ENCODE measurements at regions not wholly inside any gene's neighbourhood (a gene's known extent, or its start where the extent isn't known, plus 50 kb on each side); places are given as distances from the start of the nearest gene placed in this dataset.

- Histone ChIP-seq H3K4me3 (no peak overlapping the region), H3K4me1 (replicated peaks) (no peaks in the 10 kb centered on the region), H3K27ac (no peak overlapping the region), H3K36me3 (no peaks in the 10 kb centered on the region), H3K9me3 (replicated peaks) (no peaks in the 10 kb centered on the region), H3K27me3 (replicated peaks) (no peaks in the 10 kb centered on the region)
- no peak for DNase-seq (ENCODE audit: low read depth in 1 of 2, low spot score in 2 of 2)
Observed at GRCh38 chr7:88661921-88662320, 97.6 kb upstream of the ZNF804B start.

GRCh38 chr7:88647825-88648224, 111.7 kb upstream of the ZNF804B start:
- Histone ChIP-seq H3K4me1 (replicated peaks) (no peaks in the 10 kb centered on the region), H3K4me3 (no peak overlapping the region), H3K27me3 (replicated peaks) (no peaks in the 10 kb centered on the region), H3K27ac (no peak overlapping the region), H3K36me3 (no peaks in the 10 kb centered on the region), H3K9me3 (replicated peaks) (no peaks in the 10 kb centered on the region)
- DNase-seq (ENCODE audit: low read depth in 1 of 2, low spot score in 2 of 2), result no peak

GRCh38 chr7:88638583-88638982, 120.9 kb upstream of the ZNF804B start:
- H3K27me3 ChIP-seq (replicated peaks), result no peaks in the 10 kb centered on the region
- no peak overlapping the region for H3K4me3 ChIP-seq
- no peak for DNase-seq (ENCODE audit: low read depth in 1 of 2, low spot score in 2 of 2)
- no peak overlapping the region for H3K27ac ChIP-seq
- no peaks in the 10 kb centered on the region for H3K4me1 ChIP-seq (replicated peaks)
- no peaks in the 10 kb centered on the region for H3K9me3 ChIP-seq (replicated peaks)
- no peaks in the 10 kb centered on the region for H3K36me3 ChIP-seq

GRCh38 chr7:88637795-88638194, 121.7 kb upstream of the ZNF804B start:
- Histone ChIP-seq H3K9me3 (replicated peaks) (no peaks in the 10 kb centered on the region), H3K27ac (no peak overlapping the region), H3K4me1 (replicated peaks) (no peaks in the 10 kb centered on the region), H3K27me3 (replicated peaks) (no peaks in the 10 kb centered on the region), H3K36me3 (no peaks in the 10 kb centered on the region), H3K4me3 (no peak overlapping the region)
- no peak for DNase-seq (ENCODE audit: low read depth in 1 of 2, low spot score in 2 of 2)

- Histone ChIP-seq H3K4me3 (no peak overlapping the region), H3K36me3 (no peaks in the 10 kb centered on the region), H3K4me1 (replicated peaks) (no peaks in the 10 kb centered on the region), H3K9me3 (replicated peaks) (no peaks in the 10 kb centered on the region), H3K27ac (no peak overlapping the region), H3K27me3 (replicated peaks) (no peaks in the 10 kb centered on the region)
- DNase-seq (ENCODE audit: low read depth in 1 of 2, low spot score in 2 of 2), result no peak
Observed at GRCh38 chr7:88635149-88635548, 124.4 kb upstream of the ZNF804B start.

- no peaks in the 10 kb centered on the region for H3K36me3 ChIP-seq
- H3K27me3 ChIP-seq (replicated peaks), result 0 out of 2 replicates have a peak, but pooled peaks cover 4% of the 10 kb centered on the region
- H3K4me3 ChIP-seq, result no peak overlapping the region
- no peak overlapping the region for H3K27ac ChIP-seq
- no peak for DNase-seq (ENCODE audit: low read depth in 1 of 2, low spot score in 2 of 2)
- H3K4me1 ChIP-seq (replicated peaks), result no peaks in the 10 kb centered on the region
- no peaks in the 10 kb centered on the region for H3K9me3 ChIP-seq (replicated peaks)
Observed at GRCh38 chr7:88629559-88629958, 129.9 kb upstream of the ZNF804B start.

- 0 out of 2 replicates have a peak, but pooled peaks cover 4% of the 10 kb centered on the region for H3K27me3 ChIP-seq (replicated peaks)
Observed at GRCh38 chr7:88628363-88629085, 131.0 kb upstream of the ZNF804B start.

GRCh38 chr7:88617185-88617584, 142.3 kb upstream of the ZNF804B start:
- H3K27me3 ChIP-seq (replicated peaks), result no peaks in the 10 kb centered on the region
- no peak overlapping the region for H3K4me3 ChIP-seq
- no peaks in the 10 kb centered on the region for H3K4me1 ChIP-seq (replicated peaks)
- no peaks in the 10 kb centered on the region for H3K9me3 ChIP-seq (replicated peaks)
- no peaks in the 10 kb centered on the region for H3K36me3 ChIP-seq
- H3K27ac ChIP-seq, result no peak overlapping the region
- no peak for DNase-seq (ENCODE audit: low read depth in 1 of 2, low spot score in 2 of 2)

More at GRCh38 chr7:88628363-88629085, 131.0 kb upstream of the ZNF804B start:
- Histone ChIP-seq H3K4me1 (replicated peaks) (no peaks in the 10 kb centered on the region), H3K27ac (no peak overlapping the region), H3K4me3 (no peak overlapping the region), H3K36me3 (no peaks in the 10 kb centered on the region), H3K9me3 (replicated peaks) (no peaks in the 10 kb centered on the region)
- DNase-seq (ENCODE audit: low read depth in 1 of 2, low spot score in 2 of 2), result no peak

- H3K4me3 ChIP-seq, result no peak overlapping the region
- H3K4me1 ChIP-seq (replicated peaks), result no peaks in the 10 kb centered on the region
- H3K27ac ChIP-seq, result no peak overlapping the region
- no peaks in the 10 kb centered on the region for H3K27me3 ChIP-seq (replicated peaks)
- no peaks in the 10 kb centered on the region for H3K9me3 ChIP-seq (replicated peaks)
- H3K36me3 ChIP-seq, result no peaks in the 10 kb centered on the region
- no peak for DNase-seq (ENCODE audit: low read depth in 1 of 2, low spot score in 2 of 2)
Observed at GRCh38 chr7:88615336-88615735, 144.2 kb upstream of the ZNF804B start.

GRCh38 chr7:88614736-88615135, 144.8 kb upstream of the ZNF804B start:
- Histone ChIP-seq H3K27me3 (replicated peaks) (no peaks in the 10 kb centered on the region), H3K4me3 (no peak overlapping the region), H3K9me3 (replicated peaks) (no peaks in the 10 kb centered on the region), H3K36me3 (no peaks in the 10 kb centered on the region), H3K4me1 (replicated peaks) (no peaks in the 10 kb centered on the region), H3K27ac (no peak overlapping the region)
- DNase-seq (ENCODE audit: low read depth in 1 of 2, low spot score in 2 of 2), result no peak

- Histone ChIP-seq H3K36me3 (no peaks in the 10 kb centered on the region), H3K27me3 (replicated peaks) (no peaks in the 10 kb centered on the region), H3K27ac (no peak overlapping the region), H3K9me3 (replicated peaks) (no peaks in the 10 kb centered on the region), H3K4me1 (replicated peaks) (no peaks in the 10 kb centered on the region), H3K4me3 (no peak overlapping the region)
- DNase-seq (ENCODE audit: low read depth in 1 of 2, low spot score in 2 of 2), result no peak
Observed at GRCh38 chr7:88610942-88611341, 148.6 kb upstream of the ZNF804B start.

- Histone ChIP-seq H3K27ac (no peak overlapping the region), H3K4me3 (no peak overlapping the region), H3K4me1 (replicated peaks) (no peaks in the 10 kb centered on the region), H3K36me3 (no peaks in the 10 kb centered on the region), H3K9me3 (replicated peaks) (no peaks in the 10 kb centered on the region), H3K27me3 (replicated peaks) (no peaks in the 10 kb centered on the region)
- DNase-seq (ENCODE audit: low read depth in 1 of 2, low spot score in 2 of 2), result no peak
Observed at GRCh38 chr7:88600695-88601094, 158.8 kb upstream of the ZNF804B start.

GRCh38 chr7:88599528-88599927, 160.0 kb upstream of the ZNF804B start:
- H3K4me1 ChIP-seq (replicated peaks), result no peaks in the 10 kb centered on the region
- no peaks in the 10 kb centered on the region for H3K9me3 ChIP-seq (replicated peaks)
- H3K4me3 ChIP-seq, result no peak overlapping the region
- H3K27ac ChIP-seq, result no peak overlapping the region
- DNase-seq (ENCODE audit: low read depth in 1 of 2, low spot score in 2 of 2), result no peak
- H3K27me3 ChIP-seq (replicated peaks), result no peaks in the 10 kb centered on the region
- no peaks in the 10 kb centered on the region for H3K36me3 ChIP-seq

GRCh38 chr7:88597941-88598425, 161.5 kb upstream of the ZNF804B start:
- no peaks in the 10 kb centered on the region for H3K9me3 ChIP-seq (replicated peaks)
- no peaks in the 10 kb centered on the region for H3K27me3 ChIP-seq (replicated peaks)
- H3K27ac ChIP-seq, result no peak overlapping the region
- H3K4me1 ChIP-seq (replicated peaks), result no peaks in the 10 kb centered on the region
- H3K4me3 ChIP-seq, result no peak overlapping the region
- no peaks in the 10 kb centered on the region for H3K36me3 ChIP-seq
- no peak for DNase-seq (ENCODE audit: low read depth in 1 of 2, low spot score in 2 of 2)

GRCh38 chr7:88590963-88591362, 168.5 kb upstream of the ZNF804B start:
- H3K9me3 ChIP-seq (replicated peaks), result no peaks in the 10 kb centered on the region
- H3K4me1 ChIP-seq (replicated peaks), result no peaks in the 10 kb centered on the region
- DNase-seq (ENCODE audit: low read depth in 1 of 2, low spot score in 2 of 2), result no peak
- H3K27me3 ChIP-seq (replicated peaks), result no peaks in the 10 kb centered on the region
- H3K36me3 ChIP-seq, result no peaks in the 10 kb centered on the region
- H3K27ac ChIP-seq, result no peak overlapping the region
- no peak overlapping the region for H3K4me3 ChIP-seq

All from SJSA1 (cell line).